ENCODE measurements at regions not wholly inside any gene's neighbourhood (a gene's known extent, or its start where the extent isn't known, plus 50 kb on each side); places are given as distances from the start of the nearest gene placed in this dataset.

DNA sequence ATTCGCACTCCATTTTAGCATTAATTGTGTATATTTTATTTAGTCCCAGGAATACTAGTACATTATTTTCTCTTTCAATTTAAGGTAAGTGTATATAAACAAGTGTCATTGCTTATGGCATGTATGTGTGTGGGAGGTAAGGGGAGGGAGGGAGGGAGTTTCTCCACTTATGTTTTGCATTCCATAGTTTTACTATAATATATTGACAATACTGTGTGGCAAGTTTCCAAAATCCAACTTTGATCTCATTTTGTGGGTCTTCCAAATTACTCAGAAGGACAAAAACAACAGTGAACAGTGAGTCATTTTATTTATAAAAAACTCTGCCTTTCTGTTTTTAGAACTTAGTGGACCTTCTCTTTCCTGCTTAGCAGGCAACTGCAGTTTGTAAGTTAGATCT is 102.3 kb upstream of the SEMA3E start:
- TF ChIP-seq, protein P1, sequence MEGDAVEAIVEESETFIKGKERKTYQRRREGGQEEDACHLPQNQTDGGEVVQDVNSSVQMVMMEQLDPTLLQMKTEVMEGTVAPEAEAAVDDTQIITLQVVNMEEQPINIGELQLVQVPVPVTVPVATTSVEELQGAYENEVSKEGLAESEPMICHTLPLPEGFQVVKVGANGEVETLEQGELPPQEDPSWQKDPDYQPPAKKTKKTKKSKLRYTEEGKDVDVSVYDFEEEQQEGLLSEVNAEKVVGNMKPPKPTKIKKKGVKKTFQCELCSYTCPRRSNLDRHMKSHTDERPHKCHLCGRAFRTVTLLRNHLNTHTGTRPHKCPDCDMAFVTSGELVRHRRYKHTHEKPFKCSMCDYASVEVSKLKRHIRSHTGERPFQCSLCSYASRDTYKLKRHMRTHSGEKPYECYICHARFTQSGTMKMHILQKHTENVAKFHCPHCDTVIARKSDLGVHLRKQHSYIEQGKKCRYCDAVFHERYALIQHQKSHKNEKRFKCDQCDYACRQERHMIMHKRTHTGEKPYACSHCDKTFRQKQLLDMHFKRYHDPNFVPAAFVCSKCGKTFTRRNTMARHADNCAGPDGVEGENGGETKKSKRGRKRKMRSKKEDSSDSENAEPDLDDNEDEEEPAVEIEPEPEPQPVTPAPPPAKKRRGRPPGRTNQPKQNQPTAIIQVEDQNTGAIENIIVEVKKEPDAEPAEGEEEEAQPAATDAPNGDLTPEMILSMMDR (IDR thresholded peaks at IDR 0.05): no peak
- TF ChIP-seq POLR2A (IDR thresholded peaks at IDR 0.05): no peak

All from right lobe of liver (tissue), 4 donors.